ENCODE measurements at regions not wholly inside any gene's neighbourhood (a gene's known extent, or its start where the extent isn't known, plus 50 kb on each side); places are given as distances from the start of the nearest gene placed in this dataset.

GRCh38 chr3:55190331-55190730, 262.5 kb upstream of the LRTM1 start:
- Histone ChIP-seq H3K36me3 (no peaks in the 10 kb centered on the region), H3K9me3 (no peaks in the 10 kb centered on the region), H3K4me1 (no peaks in the 10 kb centered on the region), H3K4me3 (ENCODE audit: low read depth, low read length) (no peak overlapping the region), H3K27me3 (no peaks in the 10 kb centered on the region)
- TF ChIP-seq CTCF (IDR thresholded peaks at IDR 0.05; ENCODE audit: low read depth, low read length), result no peak
- DNase-seq, result no peak

GRCh38 chr3:55189359-55189801, 261.5 kb upstream of the LRTM1 start:
- Histone ChIP-seq H3K4me1 (no peaks in the 10 kb centered on the region), H3K27me3 (no peaks in the 10 kb centered on the region), H3K9me3 (no peaks in the 10 kb centered on the region), H3K36me3 (no peaks in the 10 kb centered on the region), H3K4me3 (ENCODE audit: low read depth, low read length) (no peak overlapping the region)
- DNase-seq, result no peak
- no peak for TF ChIP-seq CTCF (IDR thresholded peaks at IDR 0.05; ENCODE audit: low read depth, low read length)

- H3K9me3 ChIP-seq, result no peaks in the 10 kb centered on the region
- no peaks in the 10 kb centered on the region for H3K4me1 ChIP-seq
- no peaks in the 10 kb centered on the region for H3K36me3 ChIP-seq
- no peak overlapping the region for H3K4me3 ChIP-seq (ENCODE audit: low read depth, low read length)
- no peak for TF ChIP-seq CTCF (IDR thresholded peaks at IDR 0.05; ENCODE audit: low read depth, low read length)
- no peaks in the 10 kb centered on the region for H3K27me3 ChIP-seq
- DNase-seq, result no peak
Measured at GRCh38 chr3:55185380-55185779, 257.5 kb upstream of the LRTM1 start.

- Histone ChIP-seq H3K9me3 (no peaks in the 10 kb centered on the region), H3K27me3 (no peaks in the 10 kb centered on the region), H3K4me1 (no peaks in the 10 kb centered on the region), H3K36me3 (no peaks in the 10 kb centered on the region), H3K4me3 (ENCODE audit: low read depth, low read length) (no peak overlapping the region)
- no peak for TF ChIP-seq CTCF (IDR thresholded peaks at IDR 0.05; ENCODE audit: low read depth, low read length)
- no peak for DNase-seq
Measured at GRCh38 chr3:55183201-55183600, 255.3 kb upstream of the LRTM1 start.

DNA sequence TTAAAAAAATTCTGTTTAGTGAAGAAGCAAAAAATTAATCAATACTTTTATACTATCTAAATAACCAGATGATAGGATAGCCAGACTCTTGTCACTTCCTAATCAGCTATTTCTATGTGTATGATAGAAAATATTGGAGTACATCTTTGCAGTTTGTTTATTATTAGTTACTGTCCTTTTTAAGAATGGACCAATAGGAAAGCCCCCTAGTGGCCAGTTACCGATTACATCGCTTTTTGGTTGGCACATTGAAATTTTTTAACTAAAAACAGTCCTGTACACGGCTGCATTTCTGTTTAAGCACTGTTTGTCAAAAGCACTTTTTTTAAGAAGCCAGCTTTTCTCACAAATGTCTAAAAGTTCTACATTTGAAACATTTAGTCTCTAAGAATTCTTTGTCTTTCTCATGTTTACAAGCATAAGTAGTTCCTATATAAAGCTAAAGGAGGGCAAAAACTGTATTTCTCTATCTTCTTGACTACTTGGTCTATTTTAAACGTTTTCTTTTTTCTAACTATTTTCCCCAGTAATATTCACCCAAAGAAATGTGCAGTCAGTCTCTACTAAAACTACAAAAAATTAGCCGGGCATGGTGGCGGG, 253.2 kb upstream of the LRTM1 start:
- Histone ChIP-seq H3K9me3 (no peaks in the 10 kb centered on the region), H3K4me1 (no peaks in the 10 kb centered on the region), H3K27me3 (no peaks in the 10 kb centered on the region), H3K36me3 (no peaks in the 10 kb centered on the region), H3K4me3 (ENCODE audit: low read depth, low read length) (no peak overlapping the region)
- peak; percentile 16 for DNase-seq
- TF ChIP-seq CTCF (IDR thresholded peaks at IDR 0.05; ENCODE audit: low read depth, low read length), result peak; percentile 63

DNA sequence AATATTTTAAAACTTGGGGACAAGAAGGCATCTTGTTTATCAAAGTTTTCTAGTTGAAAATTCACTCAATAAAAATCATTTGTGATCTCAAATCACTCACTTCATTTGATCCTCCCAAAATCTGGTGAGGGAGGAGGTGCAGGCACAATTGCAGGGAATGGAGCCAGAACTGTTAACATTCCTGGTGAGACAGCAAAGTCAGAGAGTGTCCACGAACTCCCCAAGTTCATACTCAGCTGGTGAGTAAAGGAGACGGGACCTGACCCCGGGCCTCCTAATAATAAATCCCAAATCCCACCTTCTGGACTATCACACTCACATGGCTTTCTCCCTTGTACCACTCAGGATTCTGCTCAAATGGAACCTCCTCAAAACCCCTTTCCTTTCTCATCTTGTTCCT, 252.3 kb upstream of the LRTM1 start:
- TF ChIP-seq CTCF (IDR thresholded peaks at IDR 0.05; ENCODE audit: low read depth, low read length), result no peak
- H3K27me3 ChIP-seq, result no peaks in the 10 kb centered on the region

More for the DNA sequence above, 252.3 kb upstream of the LRTM1 start:
- no peak for DNase-seq
- H3K9me3 ChIP-seq, result no peaks in the 10 kb centered on the region
- no peaks in the 10 kb centered on the region for H3K4me1 ChIP-seq
- H3K36me3 ChIP-seq, result no peaks in the 10 kb centered on the region
- no peak overlapping the region for H3K4me3 ChIP-seq (ENCODE audit: low read depth, low read length)
